ENCODE measurements at regions not wholly inside any gene's neighbourhood (a gene's known extent, or its start where the extent isn't known, plus 50 kb on each side); places are given as distances from the start of the nearest gene placed in this dataset.

DNA sequence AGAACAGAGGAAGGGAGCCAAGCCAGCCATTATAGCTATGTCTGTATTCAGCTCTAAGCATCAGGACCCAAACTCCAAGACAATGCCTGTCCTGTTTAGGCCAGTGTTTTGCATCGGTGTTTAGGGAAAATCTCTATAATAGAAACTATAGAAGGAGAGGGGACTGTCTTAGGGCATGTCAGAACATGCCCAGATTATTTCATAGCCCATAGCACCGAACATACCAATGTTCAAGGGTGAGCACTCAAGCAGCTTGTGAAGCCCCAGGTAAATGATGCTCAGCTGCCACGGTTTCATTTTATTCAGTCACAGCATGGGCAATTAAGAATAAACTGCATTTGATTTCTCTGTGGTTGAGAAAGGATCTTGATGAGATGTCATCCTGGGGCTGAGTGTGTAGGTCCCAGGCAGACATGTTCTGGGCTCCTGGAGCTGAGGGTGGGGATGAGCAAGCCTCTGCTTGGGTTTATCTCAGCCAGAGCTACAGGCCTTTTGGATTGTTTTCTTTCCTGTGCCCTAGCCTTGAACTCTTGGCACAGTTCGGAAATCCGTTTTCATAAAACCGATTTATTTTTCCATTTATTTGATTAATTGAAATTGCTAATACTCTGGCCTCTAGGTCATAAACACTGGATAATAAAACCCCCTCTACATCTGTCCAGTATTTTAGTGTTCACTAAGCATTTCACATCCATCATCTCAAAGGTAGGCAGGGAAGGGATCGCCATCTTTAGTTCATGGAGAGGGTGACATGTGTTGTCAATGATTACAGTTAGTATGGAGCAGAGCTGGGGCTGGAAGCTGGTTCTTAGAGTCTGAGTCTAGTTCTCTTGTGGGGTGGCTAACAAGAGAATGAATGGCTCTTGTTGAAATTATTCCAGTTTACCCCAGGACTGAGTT is 290.7 kb upstream of the ASIC2 start:
- TF ChIP-seq FUBP1 (CRISPR knock-in tag; IDR thresholded peaks at IDR 0.05; ENCODE audit: borderline replicate concordance) (no peak), ADNP (CRISPR knock-in tag; IDR thresholded peaks at IDR 0.05) (no peak), ZNF263 (CRISPR knock-in tag; IDR thresholded peaks at IDR 0.05) (no peak), ELK4 (CRISPR knock-in tag; IDR thresholded peaks at IDR 0.05; ENCODE audit: borderline replicate concordance) (no peak), ZNF460 (CRISPR knock-in tag; IDR thresholded peaks at IDR 0.05; ENCODE audit: borderline replicate concordance) (no peak), ZNF343 (CRISPR knock-in tag; IDR thresholded peaks at IDR 0.05) (no peak), NFIC (IDR thresholded peaks at IDR 0.05; ENCODE audit: low read length) (no peak), FIP1L1 (IDR thresholded peaks at IDR 0.05; ENCODE audit: borderline replicate concordance, insufficient read depth, low read depth, low read length) (no peak)
- TF ChIP-seq, protein P1, sequence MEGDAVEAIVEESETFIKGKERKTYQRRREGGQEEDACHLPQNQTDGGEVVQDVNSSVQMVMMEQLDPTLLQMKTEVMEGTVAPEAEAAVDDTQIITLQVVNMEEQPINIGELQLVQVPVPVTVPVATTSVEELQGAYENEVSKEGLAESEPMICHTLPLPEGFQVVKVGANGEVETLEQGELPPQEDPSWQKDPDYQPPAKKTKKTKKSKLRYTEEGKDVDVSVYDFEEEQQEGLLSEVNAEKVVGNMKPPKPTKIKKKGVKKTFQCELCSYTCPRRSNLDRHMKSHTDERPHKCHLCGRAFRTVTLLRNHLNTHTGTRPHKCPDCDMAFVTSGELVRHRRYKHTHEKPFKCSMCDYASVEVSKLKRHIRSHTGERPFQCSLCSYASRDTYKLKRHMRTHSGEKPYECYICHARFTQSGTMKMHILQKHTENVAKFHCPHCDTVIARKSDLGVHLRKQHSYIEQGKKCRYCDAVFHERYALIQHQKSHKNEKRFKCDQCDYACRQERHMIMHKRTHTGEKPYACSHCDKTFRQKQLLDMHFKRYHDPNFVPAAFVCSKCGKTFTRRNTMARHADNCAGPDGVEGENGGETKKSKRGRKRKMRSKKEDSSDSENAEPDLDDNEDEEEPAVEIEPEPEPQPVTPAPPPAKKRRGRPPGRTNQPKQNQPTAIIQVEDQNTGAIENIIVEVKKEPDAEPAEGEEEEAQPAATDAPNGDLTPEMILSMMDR (CRISPR knock-in tag; IDR thresholded peaks at IDR 0.05) = no peak

All from HepG2 (cell line).